ENCODE measurements at regions not wholly inside any gene's neighbourhood (a gene's known extent, or its start where the extent isn't known, plus 50 kb on each side); places are given as distances from the start of the nearest gene placed in this dataset.

DNA sequence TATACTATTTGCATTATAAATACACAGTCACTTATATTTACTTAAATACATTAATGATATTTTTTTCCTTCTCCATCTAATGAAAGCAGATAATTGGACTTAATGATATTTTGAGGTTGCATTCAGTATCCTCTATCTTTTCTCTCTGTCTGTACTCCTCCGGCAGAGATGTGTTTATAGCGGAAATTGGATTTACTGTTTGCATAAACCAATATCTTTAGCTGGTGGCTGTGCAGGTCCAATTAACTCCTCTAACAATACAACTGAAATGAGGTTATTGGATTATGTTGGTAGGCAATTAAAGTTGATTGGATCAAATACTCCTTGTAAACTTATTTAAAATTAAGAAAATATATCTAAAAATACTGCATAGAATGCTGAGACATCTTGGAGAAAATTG, 1044.2 kb upstream of the SORCS1 start:
- Histone ChIP-seq H3K9me3 (ENCODE audit: control insufficient read depth, insufficient read depth, low read length) (no peaks in the 10 kb centered on the region), H3K9ac (ENCODE audit: low read depth, low read length) (no peak overlapping the region), H3K27ac (ENCODE audit: low read depth, low read length) (no peak overlapping the region), H3K4me3 (ENCODE audit: low read depth, low read length) (no peak overlapping the region), H3K27me3 (ENCODE audit: control insufficient read depth, insufficient read depth, low read length) (no peaks in the 10 kb centered on the region), H3K36me3 (ENCODE audit: control insufficient read depth, insufficient read depth, low read length) (no peaks in the 10 kb centered on the region), H3K4me1 (ENCODE audit: control insufficient read depth, insufficient read depth, low read length) (peaks cover 10% of the 10 kb centered on the region)

DNA sequence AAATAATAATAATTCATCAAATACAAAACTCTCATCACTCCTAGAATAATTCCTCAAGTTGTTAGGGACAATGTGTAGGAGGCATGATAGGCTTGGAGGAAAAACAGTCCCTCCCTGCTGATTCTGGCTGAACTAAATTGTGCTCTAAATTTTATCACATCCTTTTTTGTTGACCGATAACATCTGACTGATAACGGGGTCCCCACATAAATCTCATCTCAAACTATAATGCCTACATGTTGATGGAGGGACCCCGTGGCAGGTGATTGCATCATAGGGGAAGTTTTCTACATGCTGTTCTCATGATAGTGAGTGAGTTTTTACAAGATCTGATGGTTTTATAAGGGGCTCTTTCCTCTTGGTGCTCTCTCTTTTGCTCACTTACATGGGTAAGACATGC, 1043.5 kb upstream of the SORCS1 start:
- Histone ChIP-seq H3K27ac (ENCODE audit: low read depth, low read length) (no peak overlapping the region), H3K9me3 (ENCODE audit: control insufficient read depth, insufficient read depth, low read length) (no peaks in the 10 kb centered on the region), H3K9ac (ENCODE audit: low read depth, low read length) (no peak overlapping the region), H3K4me1 (ENCODE audit: control insufficient read depth, insufficient read depth, low read length) (peaks cover 10% of the 10 kb centered on the region), H3K36me3 (ENCODE audit: control insufficient read depth, insufficient read depth, low read length) (no peaks in the 10 kb centered on the region), H3K27me3 (ENCODE audit: control insufficient read depth, insufficient read depth, low read length) (no peaks in the 10 kb centered on the region), H3K4me3 (ENCODE audit: low read depth, low read length) (no peak overlapping the region)

DNA sequence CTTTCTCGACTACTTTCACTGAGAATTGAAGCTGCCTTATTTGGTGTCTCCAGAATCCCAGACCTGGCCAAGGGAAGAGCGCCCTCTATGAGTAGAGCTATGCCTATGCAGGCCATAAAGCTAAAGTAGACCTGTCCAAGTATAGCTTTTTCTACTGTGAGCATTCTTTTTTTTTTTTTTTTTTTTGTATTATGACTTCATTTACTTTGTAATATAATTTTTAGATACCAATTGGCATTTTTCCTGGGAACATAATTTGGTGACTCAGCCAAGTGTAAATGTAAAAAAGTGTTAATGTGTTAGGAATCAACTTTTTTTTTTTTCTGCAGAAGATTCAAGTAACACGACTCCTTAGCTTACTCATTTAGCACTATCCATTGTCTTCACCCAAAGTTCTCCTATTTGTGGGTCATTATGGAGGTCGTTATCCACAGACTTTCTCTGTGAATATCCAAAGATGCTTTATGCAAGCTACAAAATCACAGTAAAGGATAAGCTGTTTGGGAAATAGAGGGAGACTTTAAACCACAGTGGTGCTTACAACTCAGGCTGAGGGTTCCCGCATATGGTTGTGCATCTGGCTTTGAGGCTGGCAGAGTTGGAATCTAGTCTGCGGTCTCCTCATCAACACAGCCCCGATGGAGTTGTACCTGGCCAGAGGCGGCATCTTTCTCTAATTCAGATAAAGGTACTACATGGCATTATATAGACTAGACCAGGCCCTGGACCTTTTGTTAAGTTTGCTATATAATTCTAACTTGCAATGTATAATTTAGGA, 1040.2 kb upstream of the SORCS1 start:
- H3K36me3 ChIP-seq (ENCODE audit: control insufficient read depth, insufficient read depth, low read length): no peaks in the 10 kb centered on the region
- peak overlapping the region; percentile 7 for H3K27ac ChIP-seq (ENCODE audit: low read depth, low read length)
- no peak overlapping the region for H3K4me3 ChIP-seq (ENCODE audit: low read depth, low read length)
- no peaks in the 10 kb centered on the region for H3K27me3 ChIP-seq (ENCODE audit: control insufficient read depth, insufficient read depth, low read length)
- H3K9ac ChIP-seq (ENCODE audit: low read depth, low read length): no peak overlapping the region
- peaks cover 10% of the 10 kb centered on the region for H3K4me1 ChIP-seq (ENCODE audit: control insufficient read depth, insufficient read depth, low read length)
- no peaks in the 10 kb centered on the region for H3K9me3 ChIP-seq (ENCODE audit: control insufficient read depth, insufficient read depth, low read length)

DNA sequence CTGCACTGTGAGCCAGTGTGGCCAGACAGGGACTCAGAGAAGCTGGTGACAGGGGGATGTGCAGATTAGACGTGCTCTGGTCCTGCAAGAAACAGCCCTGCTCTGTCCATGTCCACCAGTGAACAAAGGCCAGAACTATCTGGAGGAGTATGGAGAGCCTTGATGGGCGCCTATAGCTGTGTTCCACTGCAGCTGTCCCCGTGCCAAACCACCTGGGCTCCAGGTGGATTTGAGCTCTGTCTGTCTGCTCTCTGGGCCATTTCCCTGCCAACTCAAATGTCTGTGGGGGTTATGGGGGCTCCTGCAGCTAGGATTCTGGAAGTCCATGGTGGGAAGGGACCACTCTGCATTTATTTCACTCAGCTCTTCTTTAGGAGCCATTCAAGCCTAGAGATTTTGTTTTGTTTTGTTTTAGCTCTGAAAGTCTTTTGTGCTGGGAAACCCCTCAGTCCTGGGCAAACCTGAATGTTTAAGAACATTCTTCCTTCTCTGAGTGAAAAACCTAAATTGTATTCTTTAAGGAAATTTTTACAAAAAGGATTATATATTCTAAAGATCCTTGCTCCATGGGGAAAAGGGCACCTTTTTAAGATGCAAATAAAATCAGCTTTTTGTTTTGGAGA, 1039.5 kb upstream of the SORCS1 start:
- H3K9me3 ChIP-seq (ENCODE audit: control insufficient read depth, insufficient read depth, low read length): no peaks in the 10 kb centered on the region
- H3K27me3 ChIP-seq (ENCODE audit: control insufficient read depth, insufficient read depth, low read length): no peaks in the 10 kb centered on the region
- H3K4me3 ChIP-seq (ENCODE audit: low read depth, low read length): no peak overlapping the region
- H3K36me3 ChIP-seq (ENCODE audit: control insufficient read depth, insufficient read depth, low read length): no peaks in the 10 kb centered on the region
- peaks cover 10% of the 10 kb centered on the region for H3K4me1 ChIP-seq (ENCODE audit: control insufficient read depth, insufficient read depth, low read length)
- H3K27ac ChIP-seq (ENCODE audit: low read depth, low read length): no peak overlapping the region
- 0 out of 2 replicates have a peak overlapping the region, but pooled peaks have one; percentile 30 for H3K9ac ChIP-seq (ENCODE audit: low read depth, low read length)

DNA sequence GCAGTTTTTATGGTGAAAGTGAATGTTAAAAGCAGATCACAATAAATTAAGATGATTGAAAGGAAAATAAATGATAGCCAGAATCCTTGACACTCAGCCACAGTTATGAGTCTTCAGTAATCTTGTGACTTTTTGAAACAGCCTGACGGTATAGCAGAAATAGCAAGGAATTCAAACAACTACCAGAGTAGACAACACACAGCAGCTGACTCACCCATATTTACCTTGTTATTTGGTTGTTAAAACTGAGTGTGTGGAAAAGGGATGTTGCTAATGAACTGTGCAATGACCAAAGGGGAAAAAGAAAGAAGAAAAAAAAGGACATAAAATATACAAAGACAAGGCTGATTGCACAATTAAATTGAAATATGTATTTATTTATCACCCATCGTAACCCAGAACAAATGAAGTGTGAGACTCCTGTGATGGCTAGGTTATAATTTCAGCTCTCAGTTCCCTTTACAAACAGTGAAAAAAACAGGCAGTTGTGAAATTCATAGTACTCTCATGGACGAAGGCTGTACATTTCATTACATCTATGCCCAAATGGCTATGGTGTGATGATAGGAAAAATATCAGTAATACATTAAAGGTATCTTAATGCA, 1023.0 kb upstream of the SORCS1 start:
- H3K9ac ChIP-seq (ENCODE audit: low read depth, low read length): no peak overlapping the region
- no peaks in the 10 kb centered on the region for H3K36me3 ChIP-seq (ENCODE audit: control insufficient read depth, insufficient read depth, low read length)
- H3K27me3 ChIP-seq (ENCODE audit: control insufficient read depth, insufficient read depth, low read length): no peaks in the 10 kb centered on the region
- no peaks in the 10 kb centered on the region for H3K9me3 ChIP-seq (ENCODE audit: control insufficient read depth, insufficient read depth, low read length)
- no peak overlapping the region for H3K4me3 ChIP-seq (ENCODE audit: low read depth, low read length)
- no peak overlapping the region for H3K27ac ChIP-seq (ENCODE audit: low read depth, low read length)
- H3K4me1 ChIP-seq (ENCODE audit: control insufficient read depth, insufficient read depth, low read length): no peaks in the 10 kb centered on the region

DNA sequence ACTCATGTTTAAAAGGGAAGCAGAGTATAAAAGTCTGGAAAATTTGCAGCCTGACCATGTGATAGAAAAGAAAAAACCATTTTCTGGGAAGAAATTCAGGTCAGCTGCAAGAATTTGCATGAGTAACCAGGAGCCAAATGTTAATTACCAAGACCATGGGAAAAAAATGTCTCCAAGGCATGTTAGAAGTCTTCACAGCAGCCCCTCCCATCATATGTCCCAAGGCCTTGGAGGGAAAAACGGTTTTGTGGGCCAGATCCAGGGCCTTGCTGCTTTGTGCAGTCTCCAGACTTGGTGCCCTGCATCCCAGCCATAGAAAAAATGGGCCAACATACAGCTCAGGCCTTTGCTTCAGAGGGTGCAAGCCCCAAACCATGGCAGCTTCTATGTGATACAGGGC, 1019.6 kb upstream of the SORCS1 start:
- Histone ChIP-seq H3K4me3 (ENCODE audit: low read depth, low read length) (no peak overlapping the region), H3K9me3 (ENCODE audit: control insufficient read depth, insufficient read depth, low read length) (no peaks in the 10 kb centered on the region), H3K27ac (ENCODE audit: low read depth, low read length) (no peak overlapping the region), H3K36me3 (ENCODE audit: control insufficient read depth, insufficient read depth, low read length) (no peaks in the 10 kb centered on the region), H3K9ac (ENCODE audit: low read depth, low read length) (no peak overlapping the region), H3K4me1 (ENCODE audit: control insufficient read depth, insufficient read depth, low read length) (0 out of 2 replicates have a peak, but pooled peaks cover 6% of the 10 kb centered on the region), H3K27me3 (ENCODE audit: control insufficient read depth, insufficient read depth, low read length) (no peaks in the 10 kb centered on the region)

DNA sequence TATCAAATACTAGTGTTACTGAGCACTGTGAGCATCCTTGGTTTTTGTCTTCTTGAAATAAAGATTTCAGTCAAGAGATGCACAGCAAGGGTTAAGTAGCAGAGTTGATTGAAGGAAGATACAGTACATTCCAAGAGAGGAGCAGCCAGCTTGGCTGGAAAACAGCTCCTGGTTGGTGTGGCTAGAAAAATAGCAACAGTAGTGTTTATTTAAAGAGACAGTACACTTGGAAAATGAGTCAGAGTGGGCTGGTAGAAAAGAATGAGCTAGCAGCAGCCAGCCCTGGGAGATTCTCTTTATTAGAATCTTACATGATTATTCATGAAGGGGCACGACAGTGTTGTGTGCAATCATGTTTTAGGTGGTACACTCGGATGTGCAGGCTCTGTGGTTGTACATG, 1016.4 kb upstream of the SORCS1 start:
- Histone ChIP-seq H3K36me3 (ENCODE audit: control insufficient read depth, insufficient read depth, low read length) (no peaks in the 10 kb centered on the region), H3K27ac (ENCODE audit: low read depth, low read length) (no peak overlapping the region), H3K4me1 (ENCODE audit: control insufficient read depth, insufficient read depth, low read length) (0 out of 2 replicates have a peak, but pooled peaks cover 6% of the 10 kb centered on the region), H3K9ac (ENCODE audit: low read depth, low read length) (no peak overlapping the region), H3K27me3 (ENCODE audit: control insufficient read depth, insufficient read depth, low read length) (no peaks in the 10 kb centered on the region), H3K4me3 (ENCODE audit: low read depth, low read length) (no peak overlapping the region), H3K9me3 (ENCODE audit: control insufficient read depth, insufficient read depth, low read length) (no peaks in the 10 kb centered on the region)

DNA sequence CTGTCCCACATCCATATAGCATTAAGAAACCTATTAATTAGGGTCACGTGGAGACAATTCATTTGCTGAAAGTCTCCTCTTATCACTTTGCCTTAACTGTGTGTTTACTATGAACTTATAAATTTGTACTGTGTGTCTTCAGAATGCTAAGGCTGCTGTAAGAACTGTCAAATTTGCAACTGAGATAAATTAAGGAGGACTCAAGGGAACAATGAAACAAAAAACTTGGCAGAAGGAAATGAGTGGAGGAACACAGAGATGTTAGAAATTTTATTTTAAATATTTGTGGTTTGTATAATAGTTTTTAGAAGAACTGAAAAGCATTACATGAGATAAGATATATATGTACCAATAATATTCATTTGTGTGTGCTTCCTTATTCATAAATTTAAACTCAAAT, 1005.3 kb upstream of the SORCS1 start:
- Histone ChIP-seq H3K9ac (ENCODE audit: low read depth, low read length) (no peak overlapping the region), H3K4me1 (ENCODE audit: control insufficient read depth, insufficient read depth, low read length) (no peaks in the 10 kb centered on the region), H3K27ac (ENCODE audit: low read depth, low read length) (no peak overlapping the region), H3K27me3 (ENCODE audit: control insufficient read depth, insufficient read depth, low read length) (no peaks in the 10 kb centered on the region), H3K4me3 (ENCODE audit: low read depth, low read length) (no peak overlapping the region), H3K9me3 (ENCODE audit: control insufficient read depth, insufficient read depth, low read length) (no peaks in the 10 kb centered on the region), H3K36me3 (ENCODE audit: control insufficient read depth, insufficient read depth, low read length) (no peaks in the 10 kb centered on the region)

DNA sequence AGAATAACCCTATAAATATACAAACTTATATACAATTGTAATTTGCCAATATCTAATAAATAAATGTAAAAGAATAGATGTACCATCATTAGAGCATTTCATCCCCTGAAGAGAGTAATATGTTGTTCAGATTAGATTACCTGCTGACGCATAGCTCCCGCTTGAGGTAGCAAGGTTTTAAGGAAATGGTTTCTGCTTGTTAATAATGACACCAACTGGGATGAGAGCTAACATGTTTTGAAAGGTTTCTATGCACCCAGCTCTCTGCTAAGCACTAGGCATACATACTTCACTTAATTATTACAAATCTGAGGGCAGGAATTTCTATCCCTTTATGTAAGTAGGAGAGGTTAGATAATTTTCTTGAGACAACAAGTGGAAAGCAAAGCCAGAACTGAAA, 1003.3 kb upstream of the SORCS1 start:
- H3K4me3 ChIP-seq (ENCODE audit: low read depth, low read length): no peak overlapping the region
- H3K27me3 ChIP-seq (ENCODE audit: control insufficient read depth, insufficient read depth, low read length): no peaks in the 10 kb centered on the region
- no peaks in the 10 kb centered on the region for H3K36me3 ChIP-seq (ENCODE audit: control insufficient read depth, insufficient read depth, low read length)
- no peak overlapping the region for H3K9ac ChIP-seq (ENCODE audit: low read depth, low read length)
- H3K4me1 ChIP-seq (ENCODE audit: control insufficient read depth, insufficient read depth, low read length): no peaks in the 10 kb centered on the region
- no peaks in the 10 kb centered on the region for H3K9me3 ChIP-seq (ENCODE audit: control insufficient read depth, insufficient read depth, low read length)
- no peak overlapping the region for H3K27ac ChIP-seq (ENCODE audit: low read depth, low read length)

DNA sequence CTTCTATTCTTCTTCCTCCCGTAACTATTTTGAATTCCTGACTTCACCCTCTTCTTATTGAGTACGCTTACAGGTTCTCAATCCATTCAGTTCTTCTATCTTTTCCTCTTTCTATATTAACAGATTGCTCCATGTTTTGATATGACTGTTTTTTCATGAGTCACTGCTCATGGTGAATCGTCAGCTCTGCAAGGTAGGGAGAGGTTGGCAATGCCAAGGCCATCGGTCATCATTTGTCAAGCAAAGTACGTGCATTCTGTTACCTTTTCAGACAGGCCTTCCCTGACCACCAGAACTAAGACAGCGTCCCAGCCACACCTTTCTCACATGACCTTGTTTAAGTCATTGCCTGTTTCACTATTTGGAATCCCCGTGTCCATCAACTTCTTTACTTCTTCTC, 1001.9 kb upstream of the SORCS1 start:
- Histone ChIP-seq H3K9ac (ENCODE audit: low read depth, low read length) (no peak overlapping the region), H3K9me3 (ENCODE audit: control insufficient read depth, insufficient read depth, low read length) (no peaks in the 10 kb centered on the region), H3K4me3 (ENCODE audit: low read depth, low read length) (no peak overlapping the region), H3K36me3 (ENCODE audit: control insufficient read depth, insufficient read depth, low read length) (no peaks in the 10 kb centered on the region), H3K27me3 (ENCODE audit: control insufficient read depth, insufficient read depth, low read length) (no peaks in the 10 kb centered on the region), H3K4me1 (ENCODE audit: control insufficient read depth, insufficient read depth, low read length) (no peaks in the 10 kb centered on the region), H3K27ac (ENCODE audit: low read depth, low read length) (no peak overlapping the region)

DNA sequence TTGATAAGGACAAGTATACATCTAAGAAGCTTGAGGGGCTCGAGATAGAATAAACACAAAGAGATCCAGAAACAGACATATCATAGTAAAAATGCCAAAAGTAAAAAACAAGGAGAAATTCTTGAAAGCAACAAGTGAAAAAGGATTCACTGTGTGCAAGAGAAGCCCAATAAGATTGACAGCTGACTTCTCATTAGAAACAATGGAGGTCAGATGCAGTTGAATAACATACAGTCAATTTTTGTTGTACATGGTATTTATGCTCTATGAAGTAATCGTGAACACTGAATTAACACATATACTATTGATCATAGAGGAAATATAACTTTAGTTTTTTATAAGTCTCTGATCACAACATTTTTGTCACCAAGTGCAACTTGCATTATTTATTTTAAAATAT, 982.8 kb upstream of the SORCS1 start:
- no peak overlapping the region for H3K4me3 ChIP-seq (ENCODE audit: low read depth, low read length)
- peaks cover 10% of the 10 kb centered on the region for H3K4me1 ChIP-seq (ENCODE audit: control insufficient read depth, insufficient read depth, low read length)
- no peaks in the 10 kb centered on the region for H3K36me3 ChIP-seq (ENCODE audit: control insufficient read depth, insufficient read depth, low read length)
- H3K9ac ChIP-seq (ENCODE audit: low read depth, low read length): no peak overlapping the region
- H3K27me3 ChIP-seq (ENCODE audit: control insufficient read depth, insufficient read depth, low read length): no peaks in the 10 kb centered on the region
- H3K27ac ChIP-seq (ENCODE audit: low read depth, low read length): no peak overlapping the region
- peaks cover 14% of the 10 kb centered on the region; the same call in 1 of the 2 replicates for H3K9me3 ChIP-seq (ENCODE audit: control insufficient read depth, insufficient read depth, low read length)

Measured in HUES48 (cell line).